ENCODE measurements at regions not wholly inside any gene's neighbourhood (a gene's known extent, or its start where the extent isn't known, plus 50 kb on each side); places are given as distances from the start of the nearest gene placed in this dataset.

DNA sequence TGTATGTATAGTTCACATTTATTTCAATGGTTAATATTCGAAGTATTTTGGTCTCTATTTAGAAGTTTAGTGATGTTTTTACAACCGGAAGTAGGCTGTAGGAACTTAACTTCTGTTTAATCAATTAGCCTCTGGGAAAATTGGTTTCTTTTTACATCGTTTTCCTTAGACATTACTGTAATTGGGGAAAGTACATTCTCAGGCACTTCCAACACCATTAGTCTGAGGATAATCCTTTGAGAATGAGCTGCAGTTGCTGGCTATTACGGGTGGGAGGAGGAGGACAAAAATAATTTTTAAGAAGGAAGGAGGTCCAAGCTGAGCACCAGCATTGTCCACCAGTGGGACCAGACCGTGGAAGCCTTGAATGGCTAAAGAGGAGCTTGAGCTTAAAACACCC is 70.4 kb upstream of the ST3GAL5 start:
- TF ChIP-seq, protein P1, sequence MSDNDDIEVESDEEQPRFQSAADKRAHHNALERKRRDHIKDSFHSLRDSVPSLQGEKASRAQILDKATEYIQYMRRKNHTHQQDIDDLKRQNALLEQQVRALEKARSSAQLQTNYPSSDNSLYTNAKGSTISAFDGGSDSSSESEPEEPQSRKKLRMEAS (IDR thresholded peaks at IDR 0.05), result no peak
- TF ChIP-seq, protein P2, sequence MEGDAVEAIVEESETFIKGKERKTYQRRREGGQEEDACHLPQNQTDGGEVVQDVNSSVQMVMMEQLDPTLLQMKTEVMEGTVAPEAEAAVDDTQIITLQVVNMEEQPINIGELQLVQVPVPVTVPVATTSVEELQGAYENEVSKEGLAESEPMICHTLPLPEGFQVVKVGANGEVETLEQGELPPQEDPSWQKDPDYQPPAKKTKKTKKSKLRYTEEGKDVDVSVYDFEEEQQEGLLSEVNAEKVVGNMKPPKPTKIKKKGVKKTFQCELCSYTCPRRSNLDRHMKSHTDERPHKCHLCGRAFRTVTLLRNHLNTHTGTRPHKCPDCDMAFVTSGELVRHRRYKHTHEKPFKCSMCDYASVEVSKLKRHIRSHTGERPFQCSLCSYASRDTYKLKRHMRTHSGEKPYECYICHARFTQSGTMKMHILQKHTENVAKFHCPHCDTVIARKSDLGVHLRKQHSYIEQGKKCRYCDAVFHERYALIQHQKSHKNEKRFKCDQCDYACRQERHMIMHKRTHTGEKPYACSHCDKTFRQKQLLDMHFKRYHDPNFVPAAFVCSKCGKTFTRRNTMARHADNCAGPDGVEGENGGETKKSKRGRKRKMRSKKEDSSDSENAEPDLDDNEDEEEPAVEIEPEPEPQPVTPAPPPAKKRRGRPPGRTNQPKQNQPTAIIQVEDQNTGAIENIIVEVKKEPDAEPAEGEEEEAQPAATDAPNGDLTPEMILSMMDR (IDR thresholded peaks at IDR 0.05; ENCODE audit: low read depth, low read length, missing input control), result no peak
- TF ChIP-seq SP1 (IDR thresholded peaks at IDR 0.05), result no peak
- TF ChIP-seq, protein P3, sequence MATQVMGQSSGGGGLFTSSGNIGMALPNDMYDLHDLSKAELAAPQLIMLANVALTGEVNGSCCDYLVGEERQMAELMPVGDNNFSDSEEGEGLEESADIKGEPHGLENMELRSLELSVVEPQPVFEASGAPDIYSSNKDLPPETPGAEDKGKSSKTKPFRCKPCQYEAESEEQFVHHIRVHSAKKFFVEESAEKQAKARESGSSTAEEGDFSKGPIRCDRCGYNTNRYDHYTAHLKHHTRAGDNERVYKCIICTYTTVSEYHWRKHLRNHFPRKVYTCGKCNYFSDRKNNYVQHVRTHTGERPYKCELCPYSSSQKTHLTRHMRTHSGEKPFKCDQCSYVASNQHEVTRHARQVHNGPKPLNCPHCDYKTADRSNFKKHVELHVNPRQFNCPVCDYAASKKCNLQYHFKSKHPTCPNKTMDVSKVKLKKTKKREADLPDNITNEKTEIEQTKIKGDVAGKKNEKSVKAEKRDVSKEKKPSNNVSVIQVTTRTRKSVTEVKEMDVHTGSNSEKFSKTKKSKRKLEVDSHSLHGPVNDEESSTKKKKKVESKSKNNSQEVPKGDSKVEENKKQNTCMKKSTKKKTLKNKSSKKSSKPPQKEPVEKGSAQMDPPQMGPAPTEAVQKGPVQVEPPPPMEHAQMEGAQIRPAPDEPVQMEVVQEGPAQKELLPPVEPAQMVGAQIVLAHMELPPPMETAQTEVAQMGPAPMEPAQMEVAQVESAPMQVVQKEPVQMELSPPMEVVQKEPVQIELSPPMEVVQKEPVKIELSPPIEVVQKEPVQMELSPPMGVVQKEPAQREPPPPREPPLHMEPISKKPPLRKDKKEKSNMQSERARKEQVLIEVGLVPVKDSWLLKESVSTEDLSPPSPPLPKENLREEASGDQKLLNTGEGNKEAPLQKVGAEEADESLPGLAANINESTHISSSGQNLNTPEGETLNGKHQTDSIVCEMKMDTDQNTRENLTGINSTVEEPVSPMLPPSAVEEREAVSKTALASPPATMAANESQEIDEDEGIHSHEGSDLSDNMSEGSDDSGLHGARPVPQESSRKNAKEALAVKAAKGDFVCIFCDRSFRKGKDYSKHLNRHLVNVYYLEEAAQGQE (IDR thresholded peaks at IDR 0.05), result no peak
- TF ChIP-seq JUND (IDR thresholded peaks at IDR 0.05), result no peak

All from liver (tissue), 3 donors.